Uterus (tissue), 3 donors: ENCODE measurements at regions not wholly inside any gene's neighbourhood (a gene's known extent, or its start where the extent isn't known, plus 50 kb on each side); places are given as distances from the start of the nearest gene placed in this dataset.

ENCODE experiments used
- DNase-seq, 2 donors: peaks; one replicate each; pipeline ENCODE4 v3.0.0-alpha.2; 2019 to 2020
- H3K27ac ChIP-seq, 2 donors: fragments of 200-600 bp; sonication (generic); 1 replicate in 1 of 2; 2 replicates in 1 of 2; pipeline ENCODE4 v1.5.1; 2016 to 2018
- H3K27me3 ChIP-seq, 2 donors: fragments of 200-600 bp; sonication (generic); one replicate each; pipeline ENCODE4 v1.5.1; 2018 to 2019; ENCODE audit warnings: control low read depth in 1 of 2
- H3K36me3 ChIP-seq, 2 donors: fragments of 200-600 bp; sonication (generic); one replicate each; pipeline ENCODE4 v1.5.1; 2019; ENCODE audit warnings: control low read depth in 1 of 2
- H3K4me1 ChIP-seq, 2 donors: fragments of 200-600 bp; sonication (generic); one replicate each; pipeline ENCODE4 v1.5.1; 2018 to 2019; ENCODE audit warnings: control low read depth in 1 of 2
- H3K4me3 ChIP-seq, 2 donors: fragments of 200-600 bp; sonication (generic); 1 replicate in 1 of 2; 2 replicates in 1 of 2; pipeline ENCODE4 v1.5.1; 2018 to 2019; ENCODE audit warnings: mild to moderate bottlenecking in 1 of 2
- H3K9me3 ChIP-seq, 2 donors: fragments of 200-600 bp; sonication (generic); one replicate each; pipeline ENCODE4 v1.5.1; 2019; ENCODE audit warnings: control low read depth in 1 of 2
- POLR2A ChIP-seq, 2 donors: fragments of 450-650 bp; IDR thresholded peaks; one replicate each; pipeline ENCODE4 v1.6.1; 2016; ENCODE audit warnings: antibody characterized with exemption in 2 of 2, mild to moderate bottlenecking in 1 of 2, moderate library complexity in 1 of 2
- intact Hi-C: fragments of 100-400 bp; cut with DNase I; formaldehyde crosslinking; loops from one replicate; pipeline ENCODE4 v1.15.1; 2023; ENCODE audit warnings: low total_unique reads
- TF ChIP-seq, protein P1 (sequence below), 4 experiments: fragments of 200-600 bp in 2 of 4; fragments of 450-650 bp in 2 of 4; sonication (generic) in 2 of 4; IDR thresholded peaks; one replicate each; pipeline ENCODE4 v1.5.1; 2016 to 2019; ENCODE audit warnings: antibody characterized with exemption in 4 of 4, mild to moderate bottlenecking in 2 of 4, moderate library complexity in 1 of 4
- donor health status: DM: yes; HTN: yes; CAD: no.

DNA sequence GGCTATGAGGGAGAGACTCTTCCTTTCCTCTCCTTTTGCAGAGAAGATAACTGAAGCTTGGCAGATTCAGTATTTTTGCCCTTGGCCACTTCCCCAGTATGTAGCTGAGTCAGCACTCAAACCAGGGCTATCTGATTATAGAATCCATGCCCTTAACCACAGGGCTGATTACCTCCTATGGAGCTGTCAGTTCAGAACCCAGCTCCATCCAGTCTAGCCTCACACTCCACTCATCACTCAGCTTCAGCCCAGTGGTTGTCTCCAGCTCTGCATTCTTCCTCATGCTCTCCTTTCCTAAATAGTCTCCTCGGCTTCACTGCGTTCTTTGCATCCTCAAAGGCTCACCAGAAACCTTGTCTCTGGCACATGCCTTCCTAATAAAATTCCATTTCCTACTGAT is 151.6 kb upstream of the BLID start:
- no peak for TF ChIP-seq POLR2A (IDR thresholded peaks at IDR 0.05)
- TF ChIP-seq, protein P1, sequence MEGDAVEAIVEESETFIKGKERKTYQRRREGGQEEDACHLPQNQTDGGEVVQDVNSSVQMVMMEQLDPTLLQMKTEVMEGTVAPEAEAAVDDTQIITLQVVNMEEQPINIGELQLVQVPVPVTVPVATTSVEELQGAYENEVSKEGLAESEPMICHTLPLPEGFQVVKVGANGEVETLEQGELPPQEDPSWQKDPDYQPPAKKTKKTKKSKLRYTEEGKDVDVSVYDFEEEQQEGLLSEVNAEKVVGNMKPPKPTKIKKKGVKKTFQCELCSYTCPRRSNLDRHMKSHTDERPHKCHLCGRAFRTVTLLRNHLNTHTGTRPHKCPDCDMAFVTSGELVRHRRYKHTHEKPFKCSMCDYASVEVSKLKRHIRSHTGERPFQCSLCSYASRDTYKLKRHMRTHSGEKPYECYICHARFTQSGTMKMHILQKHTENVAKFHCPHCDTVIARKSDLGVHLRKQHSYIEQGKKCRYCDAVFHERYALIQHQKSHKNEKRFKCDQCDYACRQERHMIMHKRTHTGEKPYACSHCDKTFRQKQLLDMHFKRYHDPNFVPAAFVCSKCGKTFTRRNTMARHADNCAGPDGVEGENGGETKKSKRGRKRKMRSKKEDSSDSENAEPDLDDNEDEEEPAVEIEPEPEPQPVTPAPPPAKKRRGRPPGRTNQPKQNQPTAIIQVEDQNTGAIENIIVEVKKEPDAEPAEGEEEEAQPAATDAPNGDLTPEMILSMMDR (IDR thresholded peaks at IDR 0.05): no peak
- DNase-seq: no peak
- intact Hi-C loops: no loop called here

DNA sequence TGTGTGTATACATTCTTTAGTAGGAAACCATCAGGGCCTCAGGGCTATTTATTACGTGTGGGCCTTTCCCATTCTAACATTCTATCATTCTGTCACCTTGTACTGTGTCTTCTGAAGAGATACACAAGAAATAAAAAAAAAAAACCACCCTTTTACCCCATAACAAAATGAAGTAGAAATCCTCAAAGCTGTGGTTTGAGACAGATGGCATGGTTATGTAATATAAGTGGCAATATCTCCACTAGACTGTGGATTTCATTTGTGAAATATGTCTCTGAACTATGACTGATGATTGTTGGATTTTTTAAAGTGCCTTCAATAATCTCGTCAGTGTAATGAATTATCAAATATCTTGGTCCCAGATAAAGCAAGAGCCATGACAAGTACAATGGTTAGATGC is 150.0 kb upstream of the BLID start:
- H3K9me3 ChIP-seq: no peaks in the 10 kb centered on the region
- intact Hi-C loops: no loop called here
- no peak for TF ChIP-seq POLR2A (IDR thresholded peaks at IDR 0.05)
- TF ChIP-seq, protein P1 (IDR thresholded peaks at IDR 0.05): no peak
- H3K36me3 ChIP-seq: no peaks in the 10 kb centered on the region
- no peak overlapping the region for H3K27ac ChIP-seq
- DNase-seq: no peak
- no peaks in the 10 kb centered on the region for H3K4me1 ChIP-seq
- no peaks in the 10 kb centered on the region for H3K27me3 ChIP-seq
- H3K4me3 ChIP-seq: no peak overlapping the region

More for the DNA sequence above, 151.6 kb upstream of the BLID start:
- H3K4me3 ChIP-seq: no peak overlapping the region
- H3K36me3 ChIP-seq: no peaks in the 10 kb centered on the region
- H3K27ac ChIP-seq: no peak overlapping the region
- H3K27me3 ChIP-seq: no peaks in the 10 kb centered on the region
- H3K4me1 ChIP-seq: no peaks in the 10 kb centered on the region
- no peaks in the 10 kb centered on the region for H3K9me3 ChIP-seq

DNA sequence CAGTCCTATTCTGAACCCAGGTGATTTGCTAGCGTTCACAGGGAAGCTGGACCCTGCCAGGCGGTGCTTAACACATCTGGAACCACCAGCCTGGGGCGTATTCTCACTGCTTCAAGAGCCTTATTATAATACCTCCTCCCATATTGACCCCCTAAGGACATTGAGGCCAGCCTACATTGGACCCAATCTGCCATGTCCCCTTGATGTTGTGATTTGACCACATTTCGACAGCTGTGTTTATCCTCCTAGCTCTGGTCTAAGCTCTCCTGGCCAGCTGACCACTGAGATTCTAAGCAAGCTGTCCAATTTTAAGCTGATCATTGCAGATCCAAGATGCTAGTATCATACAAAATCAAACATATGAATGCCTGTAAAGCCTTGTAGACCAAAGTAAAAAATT is 148.1 kb upstream of the BLID start:
- no peak overlapping the region for H3K4me3 ChIP-seq
- intact Hi-C loops: no loop called here
- H3K4me1 ChIP-seq: no peaks in the 10 kb centered on the region
- H3K27me3 ChIP-seq: no peaks in the 10 kb centered on the region
- no peaks in the 10 kb centered on the region for H3K9me3 ChIP-seq
- H3K27ac ChIP-seq: no peak overlapping the region
- TF ChIP-seq, protein P1 (IDR thresholded peaks at IDR 0.05): no peak
- TF ChIP-seq POLR2A (IDR thresholded peaks at IDR 0.05): no peak
- H3K36me3 ChIP-seq: no peaks in the 10 kb centered on the region
- no peak for DNase-seq

DNA sequence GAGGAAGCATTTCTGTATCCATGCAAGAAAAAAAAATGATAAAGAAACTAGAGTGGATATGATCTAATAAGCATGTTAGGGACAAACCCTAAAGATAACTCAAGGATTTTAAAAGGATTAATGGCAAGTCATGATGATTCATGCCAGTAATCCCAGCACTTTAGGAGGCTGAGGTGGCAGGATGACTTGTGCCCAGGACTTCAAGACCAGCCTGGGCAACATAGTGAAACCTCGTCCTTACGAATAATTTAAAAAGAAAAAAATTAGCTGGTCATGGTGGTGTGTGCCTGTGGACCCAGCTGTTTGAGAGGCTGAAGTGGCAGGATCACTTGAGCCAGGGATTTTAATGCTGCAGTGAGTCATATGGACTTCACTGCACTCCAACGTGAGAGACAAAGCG is 145.5 kb upstream of the BLID start:
- no peak for DNase-seq
- H3K9me3 ChIP-seq: no peaks in the 10 kb centered on the region
- TF ChIP-seq, protein P1 (IDR thresholded peaks at IDR 0.05): no peak
- TF ChIP-seq POLR2A (IDR thresholded peaks at IDR 0.05): no peak
- H3K27ac ChIP-seq: no peak overlapping the region
- no peaks in the 10 kb centered on the region for H3K4me1 ChIP-seq
- no peak overlapping the region for H3K4me3 ChIP-seq
- no peaks in the 10 kb centered on the region for H3K36me3 ChIP-seq
- intact Hi-C loops: no loop called here
- no peaks in the 10 kb centered on the region for H3K27me3 ChIP-seq

DNA sequence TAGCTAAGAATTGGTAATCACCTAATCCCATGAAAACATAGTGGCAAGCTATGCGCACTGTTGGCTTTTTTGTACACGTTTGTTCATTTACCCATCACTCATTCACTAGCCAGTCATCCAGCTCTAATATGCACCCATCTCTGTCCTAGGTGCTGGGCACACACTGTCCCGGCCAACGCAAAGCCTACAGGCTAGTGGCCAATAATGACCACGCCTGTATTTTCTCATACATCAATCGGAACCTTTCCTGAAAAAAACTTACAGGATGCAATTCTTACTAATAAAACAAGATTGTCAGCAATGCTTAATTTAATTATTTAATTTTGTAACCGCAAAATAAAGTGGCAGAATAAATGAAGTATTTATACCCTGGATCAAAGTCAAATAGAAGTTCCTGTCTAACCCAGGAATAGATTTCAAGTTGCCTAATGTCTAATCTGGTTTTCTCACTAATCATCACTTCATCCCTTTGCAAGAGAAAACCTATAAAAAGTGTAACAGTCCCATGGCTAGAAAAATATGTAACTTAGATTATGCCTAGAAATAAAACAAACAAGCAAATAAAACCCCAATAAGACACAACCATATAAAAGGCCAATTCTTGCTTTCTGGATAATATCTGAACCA is 143.3 kb upstream of the BLID start:
- H3K4me1 ChIP-seq: no peaks in the 10 kb centered on the region
- H3K27ac ChIP-seq: no peak overlapping the region
- no peaks in the 10 kb centered on the region for H3K9me3 ChIP-seq
- H3K36me3 ChIP-seq: no peaks in the 10 kb centered on the region
- intact Hi-C loops: no loop called here
- no peaks in the 10 kb centered on the region for H3K27me3 ChIP-seq
- no peak overlapping the region for H3K4me3 ChIP-seq
- no peak for DNase-seq
- TF ChIP-seq, protein P1 (IDR thresholded peaks at IDR 0.05): no peak
- TF ChIP-seq POLR2A (IDR thresholded peaks at IDR 0.05): no peak
